WTC11 (cell line): ENCODE measurements at regions not wholly inside any gene's neighbourhood (a gene's known extent, or its start where the extent isn't known, plus 50 kb on each side); places are given as distances from the start of the nearest gene placed in this dataset.

Experiments used
- ATAC-seq: fragments of 200-7000 bp; cut with Tn5 transposase; 2 replicates; pipeline ENCODE4 v1.10.0; 2021; ENCODE audit warnings: mild to moderate bottlenecking, moderate library complexity
- CTCF ChIA-PET: fragments of 300-600 bp; sonication (Branson Sonifier 250); formaldehyde crosslinking; loops from one replicate; lab custom pipeline; 2021; ENCODE audit warnings: antibody characterized with exemption; lab: Charles Lee
- POLR2A ChIA-PET: fragments of 350-600 bp; sonication (Branson Sonifier 250); formaldehyde crosslinking; loops from one replicate; lab custom pipeline; 2021; ENCODE audit warnings: antibody characterized with exemption; lab: Charles Lee
- DNase-seq: peaks from one replicate; pipeline ENCODE4 v3.0.0; 2021; ENCODE audit warnings: low spot score
- H3K27ac Mint-ChIP-seq: 2 replicates; pipeline ENCODE4 v1.8.0; 2021; ENCODE audit warnings: mixed read lengths
- H3K27me3 Mint-ChIP-seq: 2 replicates; pipeline ENCODE4 v1.8.0; 2021; ENCODE audit warnings: low read depth, mild to moderate bottlenecking, moderate library complexity, mixed read lengths
- H3K36me3 Mint-ChIP-seq: 2 replicates; pipeline ENCODE4 v1.8.0; 2021; ENCODE audit warnings: mixed read lengths
- H3K4me1 Mint-ChIP-seq: 2 replicates; pipeline ENCODE4 v1.8.0; 2022; ENCODE audit warnings: mixed read lengths
- H3K4me3 Mint-ChIP-seq: 2 replicates; pipeline ENCODE4 v1.8.0; 2021; ENCODE audit warnings: mild to moderate bottlenecking, moderate library complexity, mixed read lengths
- H3K9me3 Mint-ChIP-seq: 2 replicates; pipeline ENCODE4 v1.8.0; 2021; ENCODE audit warnings: mixed read lengths
- AR ChIP-seq: fragments of 250-450 bp; sonication (Bioruptor Pico); IDR thresholded peaks from 2 replicates; pipeline ENCODE4 v1.9.0; 2021; ENCODE audit warnings: mild to moderate bottlenecking
- ATF6 ChIP-seq: sonication (generic); formaldehyde crosslinking; IDR thresholded peaks from 2 replicates; pipeline ENCODE4 v1.8.1; 2023; ENCODE audit warnings: mild to moderate bottlenecking, missing genetic modification reagents
- CTCF ChIP-seq: fragments of 200-600 bp; IDR thresholded peaks from 2 replicates; pipeline ENCODE4 v1.8.0; 2022; ENCODE audit warnings: antibody characterized with exemption
- ELF4 ChIP-seq: sonication (generic); formaldehyde crosslinking; IDR thresholded peaks from 2 replicates; pipeline ENCODE4 v1.8.1; 2022; ENCODE audit warnings: low read depth, mild to moderate bottlenecking, moderate library complexity, missing genetic modification reagents
- GABPB1 ChIP-seq: sonication (generic); formaldehyde crosslinking; IDR thresholded peaks from 2 replicates; pipeline ENCODE4 v1.8.1; 2023; ENCODE audit warnings: mild to moderate bottlenecking, missing genetic modification reagents
- MAX ChIP-seq: sonication (generic); formaldehyde crosslinking; IDR thresholded peaks from 2 replicates; pipeline ENCODE4 v1.8.0; 2022; ENCODE audit warnings: mild to moderate bottlenecking, missing genetic modification reagents
- MLX ChIP-seq: sonication (generic); formaldehyde crosslinking; IDR thresholded peaks from 2 replicates; pipeline ENCODE4 v1.8.1; 2023; ENCODE audit warnings: mild to moderate bottlenecking, missing genetic modification reagents, moderate library complexity
- MXD4 ChIP-seq: fragments of 250-450 bp; sonication (Bioruptor Pico); IDR thresholded peaks from 2 replicates; pipeline ENCODE4 v1.8.0; 2021; ENCODE audit warnings: mild to moderate bottlenecking, moderate library complexity, borderline replicate concordance
- NFATC4 ChIP-seq: fragments of 250-450 bp; sonication (Bioruptor Pico); IDR thresholded peaks from 2 replicates; pipeline ENCODE4 v1.9.0; 2021; ENCODE audit warnings: mild to moderate bottlenecking
- SMAD3 ChIP-seq: sonication (generic); formaldehyde crosslinking; IDR thresholded peaks from 2 replicates; pipeline ENCODE4 v1.8.0; 2022; ENCODE audit warnings: missing genetic modification reagents, mild to moderate bottlenecking, borderline replicate concordance
- SMAD4 ChIP-seq: sonication (generic); formaldehyde crosslinking; IDR thresholded peaks from 2 replicates; pipeline ENCODE4 v1.8.0; 2022; ENCODE audit warnings: mild to moderate bottlenecking, missing genetic modification reagents
- TCF7 ChIP-seq: sonication (generic); formaldehyde crosslinking; IDR thresholded peaks from 2 replicates; pipeline ENCODE4 v1.8.0; 2022; ENCODE audit warnings: mild to moderate bottlenecking, low read depth, missing genetic modification reagents, moderate library complexity
- USF2 ChIP-seq: sonication (generic); formaldehyde crosslinking; IDR thresholded peaks from 2 replicates; pipeline ENCODE4 v1.8.1; 2023; ENCODE audit warnings: mild to moderate bottlenecking, missing genetic modification reagents, moderate library complexity
- ZBTB21 ChIP-seq: sonication (generic); formaldehyde crosslinking; IDR thresholded peaks from 2 replicates; pipeline ENCODE4 v1.8.1; 2023; ENCODE audit warnings: mild to moderate bottlenecking, missing genetic modification reagents, borderline replicate concordance
- ZBTB43 ChIP-seq: sonication (generic); formaldehyde crosslinking; IDR thresholded peaks from 2 replicates; pipeline ENCODE4 v1.8.1; 2023; ENCODE audit warnings: mild to moderate bottlenecking, missing genetic modification reagents
- ZNF138 ChIP-seq: sonication (generic); formaldehyde crosslinking; conservative IDR thresholded peaks from 2 replicates; pipeline ENCODE4 v1.8.1; 2022; ENCODE audit warnings: mild to moderate bottlenecking, moderate library complexity, missing genetic modification reagents
- ZNF263 ChIP-seq: sonication (generic); formaldehyde crosslinking; IDR thresholded peaks from 2 replicates; pipeline ENCODE4 v1.8.1; 2022; ENCODE audit warnings: low read depth, mild to moderate bottlenecking, moderate library complexity, missing genetic modification reagents
- ZNF396 ChIP-seq: fragments of 250-450 bp; sonication (Bioruptor Pico); IDR thresholded peaks from 2 replicates; pipeline ENCODE4 v1.8.0; 2021; ENCODE audit warnings: mild to moderate bottlenecking, moderate library complexity, borderline replicate concordance
- ZNF425 ChIP-seq: fragments of 250-450 bp; sonication (Bioruptor Pico); conservative IDR thresholded peaks from 2 replicates; pipeline ENCODE4 v1.9.0; 2021; ENCODE audit warnings: mild to moderate bottlenecking
- ZNF512 ChIP-seq: sonication (generic); formaldehyde crosslinking; IDR thresholded peaks from 2 replicates; pipeline ENCODE4 v1.8.1; 2022; ENCODE audit warnings: missing genetic modification reagents, borderline replicate concordance

- peak; percentile 84 for ATAC-seq
- peaks cover 7% of the 10 kb centered on the region; the same call in 1 of the 2 replicates for H3K9me3 Mint-ChIP-seq
- CTCF ChIA-PET, result no interaction called here
- TF ChIP-seq MAX (CRISPR knock-in tag) (no peak), ZNF425 (CRISPR knock-in tag) (no peak), ZNF138 (CRISPR knock-in tag) (no peak), ATF6 (CRISPR knock-in tag) (no peak), TCF7 (CRISPR knock-in tag) (no peak), ZNF512 (CRISPR knock-in tag) (no peak), MXD4 (CRISPR knock-in tag) (no peak), NFATC4 (CRISPR knock-in tag) (no peak), AR (no peak), USF2 (CRISPR knock-in tag) (no peak), SMAD4 (CRISPR knock-in tag) (no peak), MLX (no peak), ELF4 (no peak)
- TF ChIP-seq, all 79 proteins: peak for 0
- H3K27ac Mint-ChIP-seq, result no peak overlapping the region
- H3K36me3 Mint-ChIP-seq, result no peaks in the 10 kb centered on the region
- no peaks in the 10 kb centered on the region; the same call in 1 of the 2 replicates for H3K27me3 Mint-ChIP-seq
- POLR2A ChIA-PET, result no interaction called here
- no peak overlapping the region for H3K4me3 Mint-ChIP-seq
- no peak for DNase-seq
- H3K4me1 Mint-ChIP-seq, result peaks cover 9% of the 10 kb centered on the region
These were observed 308.2 kb downstream of the KLHL13 start for GRCh38 chrX:117808426-117808825.

- H3K4me1 Mint-ChIP-seq, result peaks cover 6% of the 10 kb centered on the region
- H3K4me3 Mint-ChIP-seq, result no peak overlapping the region
- no peak for ATAC-seq
- no peaks in the 10 kb centered on the region for H3K36me3 Mint-ChIP-seq
- H3K9me3 Mint-ChIP-seq, result peaks cover 4% of the 10 kb centered on the region; the same call in 1 of the 2 replicates
- ChIA-PET CTCF (no interaction called here), POLR2A (no interaction called here)
- no peaks in the 10 kb centered on the region for H3K27me3 Mint-ChIP-seq
- no peak for DNase-seq
- H3K27ac Mint-ChIP-seq, result no peak overlapping the region
- TF ChIP-seq ZNF263 (no peak), CTCF (no peak), ZNF138 (CRISPR knock-in tag) (no peak), SMAD3 (no peak), GABPB1 (no peak), ZBTB43 (no peak), ZBTB21 (CRISPR knock-in tag) (no peak), ZNF396 (CRISPR knock-in tag) (no peak)
These were observed 313.1 kb downstream of the KLHL13 start for GRCh38 chrX:117803463-117803862.
